ENCODE measurements at regions not wholly inside any gene's neighbourhood (a gene's known extent, or its start where the extent isn't known, plus 50 kb on each side); places are given as distances from the start of the nearest gene placed in this dataset.

GRCh38 chr7:126044662-126045061 lies 1115.0 kb upstream of the POT1 start:
- TF ChIP-seq CTCF (IDR thresholded peaks at IDR 0.05 in 4 of 5, conservative IDR thresholded peaks at IDR 0.05 in 1 of 5) (no peak), POLR2A (IDR thresholded peaks at IDR 0.05) (no peak)

Measured in gastrocnemius medialis (tissue), 4 donors.